PC-9 (cell line): ENCODE measurements at regions not wholly inside any gene's neighbourhood (a gene's known extent, or its start where the extent isn't known, plus 50 kb on each side); places are given as distances from the start of the nearest gene placed in this dataset.

Experiments used
- CTCF ChIP-seq: fragments of 200-600 bp; sonication (generic); conservative IDR thresholded peaks from 2 replicates; pipeline ENCODE4 v1.6.1; 2017; ENCODE audit warnings: mixed run types, antibody characterized with exemption, mild to moderate bottlenecking, moderate library complexity
- EZH2 ChIP-seq: fragments of 200-600 bp; sonication (generic); IDR thresholded peaks from 2 replicates; pipeline ENCODE4 v1.8.0; 2017; ENCODE audit warnings: antibody characterized with exemption, low read depth

- TF ChIP-seq CTCF (no peak), EZH2 (no peak)
Measured at GRCh38 chr6:163831736-163832135, 417.2 kb downstream of the QKI start.
